ENCODE measurements at regions not wholly inside any gene's neighbourhood (a gene's known extent, or its start where the extent isn't known, plus 50 kb on each side); places are given as distances from the start of the nearest gene placed in this dataset.

GRCh38 chr22:22827187-22827939 lies 60.3 kb upstream of the IGLL5 start:
- Histone ChIP-seq H3K4me1 (no peaks in the 10 kb centered on the region), H3K27ac (no peak overlapping the region), H3K27me3 (no peaks in the 10 kb centered on the region), H3K4me3 (no peak overlapping the region), H3K9me3 (peaks cover 4% of the 10 kb centered on the region), H3K36me3 (no peaks in the 10 kb centered on the region)
- intact Hi-C loops (cut with DNase I), result no loop called here
- no peak for DNase-seq (ENCODE audit: extremely low spot score in 2 of 2)
- TF ChIP-seq POLR2A (IDR thresholded peaks at IDR 0.05) (no peak), POLR2AphosphoS5 (IDR thresholded peaks at IDR 0.05; ENCODE audit: insufficient read depth in 1 of 2, low read depth in 1 of 2) (no peak)
- TF ChIP-seq, protein P1, sequence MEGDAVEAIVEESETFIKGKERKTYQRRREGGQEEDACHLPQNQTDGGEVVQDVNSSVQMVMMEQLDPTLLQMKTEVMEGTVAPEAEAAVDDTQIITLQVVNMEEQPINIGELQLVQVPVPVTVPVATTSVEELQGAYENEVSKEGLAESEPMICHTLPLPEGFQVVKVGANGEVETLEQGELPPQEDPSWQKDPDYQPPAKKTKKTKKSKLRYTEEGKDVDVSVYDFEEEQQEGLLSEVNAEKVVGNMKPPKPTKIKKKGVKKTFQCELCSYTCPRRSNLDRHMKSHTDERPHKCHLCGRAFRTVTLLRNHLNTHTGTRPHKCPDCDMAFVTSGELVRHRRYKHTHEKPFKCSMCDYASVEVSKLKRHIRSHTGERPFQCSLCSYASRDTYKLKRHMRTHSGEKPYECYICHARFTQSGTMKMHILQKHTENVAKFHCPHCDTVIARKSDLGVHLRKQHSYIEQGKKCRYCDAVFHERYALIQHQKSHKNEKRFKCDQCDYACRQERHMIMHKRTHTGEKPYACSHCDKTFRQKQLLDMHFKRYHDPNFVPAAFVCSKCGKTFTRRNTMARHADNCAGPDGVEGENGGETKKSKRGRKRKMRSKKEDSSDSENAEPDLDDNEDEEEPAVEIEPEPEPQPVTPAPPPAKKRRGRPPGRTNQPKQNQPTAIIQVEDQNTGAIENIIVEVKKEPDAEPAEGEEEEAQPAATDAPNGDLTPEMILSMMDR (IDR thresholded peaks at IDR 0.05), result no peak

GRCh38 chr22:22830193-22830592 lies 57.4 kb upstream of the IGLL5 start:
- TF ChIP-seq POLR2A (IDR thresholded peaks at IDR 0.05) (no peak), POLR2AphosphoS5 (IDR thresholded peaks at IDR 0.05; ENCODE audit: insufficient read depth in 1 of 2, low read depth in 1 of 2) (no peak)
- Histone ChIP-seq H3K27ac (no peak overlapping the region), H3K36me3 (no peaks in the 10 kb centered on the region), H3K4me3 (no peak overlapping the region), H3K4me1 (no peaks in the 10 kb centered on the region), H3K9me3 (peaks cover 4% of the 10 kb centered on the region), H3K27me3 (no peaks in the 10 kb centered on the region)
- no peak for DNase-seq (ENCODE audit: extremely low spot score in 2 of 2)
- intact Hi-C loops (cut with DNase I), result no loop called here

DNA sequence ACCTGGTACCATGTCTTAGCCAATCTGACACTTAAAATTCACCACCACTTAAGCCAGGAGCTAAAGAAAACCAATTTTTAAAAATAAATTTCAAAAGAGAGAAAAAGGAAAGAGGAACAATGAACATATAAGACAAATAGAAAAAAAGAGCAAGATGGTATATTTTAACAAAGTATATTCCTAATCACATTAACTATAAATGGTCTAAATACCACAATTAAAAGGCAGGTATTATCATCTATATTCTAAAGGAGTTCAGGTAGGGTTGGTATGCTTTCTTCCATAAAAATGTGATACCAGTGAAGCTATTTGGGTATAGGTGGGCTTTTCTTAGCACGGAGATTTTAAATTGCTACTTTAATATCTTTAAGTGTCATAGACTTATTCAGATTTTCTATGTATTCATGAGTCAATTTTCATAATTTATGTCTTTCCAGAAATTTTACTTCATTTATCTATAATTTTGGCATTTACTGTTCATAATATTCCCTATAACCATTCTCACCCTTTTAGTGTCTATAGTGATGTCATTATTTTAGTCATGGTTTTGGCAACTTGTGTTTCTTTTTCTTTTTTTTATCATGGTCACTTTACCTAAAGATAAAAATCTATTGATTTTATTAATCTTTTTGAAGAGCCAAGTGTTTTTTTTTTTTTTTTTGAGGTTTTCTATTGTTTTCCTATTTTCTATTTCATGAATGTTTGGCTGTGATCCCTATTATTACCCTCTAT lies 56.5 kb upstream of the IGLL5 start:
- H3K4me1 ChIP-seq, result no peaks in the 10 kb centered on the region
- TF ChIP-seq POLR2AphosphoS5 (IDR thresholded peaks at IDR 0.05; ENCODE audit: insufficient read depth in 1 of 2, low read depth in 1 of 2), result no peak
- no peak for TF ChIP-seq POLR2A (IDR thresholded peaks at IDR 0.05)
- TF ChIP-seq, protein P1 (IDR thresholded peaks at IDR 0.05), result no peak
- no peak overlapping the region for H3K4me3 ChIP-seq
- H3K36me3 ChIP-seq, result no peaks in the 10 kb centered on the region
- no peak for DNase-seq (ENCODE audit: extremely low spot score in 2 of 2)
- no peak overlapping the region for H3K27ac ChIP-seq
- H3K27me3 ChIP-seq, result no peaks in the 10 kb centered on the region
- intact Hi-C loops (cut with DNase I), result no loop called here
- peaks cover 4% of the 10 kb centered on the region for H3K9me3 ChIP-seq

- peaks cover 4% of the 10 kb centered on the region for H3K9me3 ChIP-seq
- H3K36me3 ChIP-seq, result no peaks in the 10 kb centered on the region
- no peak for DNase-seq (ENCODE audit: extremely low spot score in 2 of 2)
- no peaks in the 10 kb centered on the region for H3K4me1 ChIP-seq
- no peak overlapping the region for H3K4me3 ChIP-seq
- no peak for TF ChIP-seq POLR2AphosphoS5 (IDR thresholded peaks at IDR 0.05; ENCODE audit: insufficient read depth in 1 of 2, low read depth in 1 of 2)
- no peak for TF ChIP-seq POLR2A (IDR thresholded peaks at IDR 0.05)
- TF ChIP-seq, protein P1 (IDR thresholded peaks at IDR 0.05), result no peak
- H3K27ac ChIP-seq, result no peak overlapping the region
- H3K27me3 ChIP-seq, result no peaks in the 10 kb centered on the region
- intact Hi-C loops (cut with DNase I), result no loop called here
These were observed 54.6 kb upstream of the IGLL5 start for GRCh38 chr22:22833059-22833458.

- Histone ChIP-seq H3K27me3 (no peaks in the 10 kb centered on the region), H3K9me3 (peaks cover 4% of the 10 kb centered on the region), H3K4me1 (no peaks in the 10 kb centered on the region), H3K27ac (no peak overlapping the region), H3K36me3 (no peaks in the 10 kb centered on the region), H3K4me3 (no peak overlapping the region)
- TF ChIP-seq, protein P1 (IDR thresholded peaks at IDR 0.05), result no peak
- TF ChIP-seq POLR2A (IDR thresholded peaks at IDR 0.05), result no peak
- TF ChIP-seq POLR2AphosphoS5 (IDR thresholded peaks at IDR 0.05; ENCODE audit: insufficient read depth in 1 of 2, low read depth in 1 of 2), result no peak
- peak in 1 of 2 donors; percentile 58 for DNase-seq (ENCODE audit: extremely low spot score in 2 of 2)
- intact Hi-C loops (cut with DNase I), result no loop called here
These were observed 54.1 kb upstream of the IGLL5 start for GRCh38 chr22:22833488-22833887.
